GM19023 (cell line): ENCODE measurements at regions not wholly inside any gene's neighbourhood (a gene's known extent, or its start where the extent isn't known, plus 50 kb on each side); places are given as distances from the start of the nearest gene placed in this dataset.
"Not testable (repeated sequence)": the region's sequence is repeated elsewhere in the genome, so short reads cannot be mapped to it uniquely, and the experiment has no call there.

Source experiments
- ATAC-seq: cut with Tn5 transposase; IDR thresholded peaks from one replicate; pipeline ENCODE4 v1.9.1; 2021; ENCODE audit warnings: mild to moderate bottlenecking, moderate library complexity; ENCODE audit not compliant: unreplicated experiment

- ATAC-seq: not testable (repeated sequence)
These were observed 270.4 kb upstream of the PLCXD1 start for GRCh38 chrX:10469-11458.

GRCh38 chrX:13821-14443 lies 267.2 kb upstream of the PLCXD1 start:
- not testable (repeated sequence) for ATAC-seq

DNA sequence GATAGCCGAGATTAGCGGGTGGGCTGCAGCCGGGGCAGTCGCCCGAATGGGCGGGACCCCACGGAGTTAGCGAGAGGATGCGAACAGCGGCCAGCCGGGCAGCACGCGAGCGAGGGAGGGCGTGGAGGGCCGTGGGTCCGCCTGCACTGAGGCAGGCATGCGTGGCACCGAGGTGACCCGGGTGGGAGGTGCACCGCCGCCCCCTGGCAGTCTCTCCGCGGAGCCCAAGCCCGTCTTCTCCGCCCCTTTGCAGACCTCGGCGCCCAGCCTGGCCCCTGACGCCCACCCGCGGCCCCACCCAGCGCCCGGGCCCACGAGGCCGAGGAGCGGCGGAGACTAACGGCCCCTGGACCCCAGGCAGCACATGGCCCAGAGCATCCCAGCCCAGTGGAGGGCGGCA lies 266.7 kb upstream of the PLCXD1 start:
- ATAC-seq: not testable (repeated sequence)

GRCh38 chrX:18768-19454 lies 262.3 kb upstream of the PLCXD1 start:
- ATAC-seq: peak; percentile 91

- ATAC-seq: peak; percentile 31
These were observed 261.7 kb upstream of the PLCXD1 start for GRCh38 chrX:19455-19827.

DNA sequence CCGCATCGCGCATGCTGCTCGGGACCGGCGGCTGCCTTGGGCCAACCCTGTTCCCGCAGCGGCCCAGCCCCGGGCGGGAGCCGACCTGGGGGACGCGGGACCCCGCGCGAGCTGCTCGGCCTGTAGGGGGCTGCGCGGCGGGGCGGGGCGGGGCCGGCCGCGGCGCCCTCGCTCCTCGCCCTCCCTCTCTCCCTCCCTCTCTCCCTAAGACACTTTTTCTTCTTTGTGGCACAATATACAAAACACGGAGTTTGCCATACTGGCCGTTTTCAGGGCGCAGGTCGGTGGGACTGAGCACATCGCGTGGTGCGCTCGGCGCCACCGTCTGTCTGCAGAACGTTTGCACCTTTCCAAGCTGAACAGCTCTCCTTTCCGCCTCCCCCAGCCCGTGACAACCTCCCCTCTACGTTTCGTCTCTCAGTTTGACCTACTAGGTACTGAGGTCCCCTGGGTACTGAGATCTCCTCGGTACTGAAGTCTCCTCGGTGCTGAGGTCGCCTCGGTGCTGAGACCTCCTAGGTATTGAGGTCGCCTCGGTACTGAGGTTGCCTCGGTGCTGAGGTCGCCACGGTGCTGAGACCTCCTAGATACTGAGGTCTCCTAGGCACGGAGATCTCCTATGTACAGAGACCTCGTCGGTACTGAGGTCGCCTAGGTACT lies 261.1 kb upstream of the PLCXD1 start:
- peak; percentile 31 for ATAC-seq

DNA sequence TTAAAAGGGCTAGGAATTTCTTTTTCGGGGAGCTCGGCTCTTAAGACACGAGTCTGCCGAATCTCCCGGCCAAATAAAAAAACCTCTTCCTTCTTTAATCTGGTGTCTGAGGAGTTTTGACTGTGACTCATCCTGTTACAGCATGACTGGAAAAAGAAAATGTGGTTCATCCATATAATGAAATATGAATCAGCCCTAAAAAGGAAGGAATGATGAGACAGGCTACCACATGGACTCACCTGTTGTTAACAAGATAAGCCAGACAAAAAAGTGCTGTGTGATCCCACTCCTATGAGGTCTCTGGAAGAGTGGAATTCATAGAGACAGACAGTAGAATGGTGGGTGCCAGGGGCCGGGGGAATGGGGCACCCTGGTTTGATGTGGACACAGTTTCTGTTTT lies 257.0 kb upstream of the PLCXD1 start:
- ATAC-seq: not testable (repeated sequence)
